ENCODE measurements at regions not wholly inside any gene's neighbourhood (a gene's known extent, or its start where the extent isn't known, plus 50 kb on each side); places are given as distances from the start of the nearest gene placed in this dataset.

- TF ChIP-seq, protein P1, sequence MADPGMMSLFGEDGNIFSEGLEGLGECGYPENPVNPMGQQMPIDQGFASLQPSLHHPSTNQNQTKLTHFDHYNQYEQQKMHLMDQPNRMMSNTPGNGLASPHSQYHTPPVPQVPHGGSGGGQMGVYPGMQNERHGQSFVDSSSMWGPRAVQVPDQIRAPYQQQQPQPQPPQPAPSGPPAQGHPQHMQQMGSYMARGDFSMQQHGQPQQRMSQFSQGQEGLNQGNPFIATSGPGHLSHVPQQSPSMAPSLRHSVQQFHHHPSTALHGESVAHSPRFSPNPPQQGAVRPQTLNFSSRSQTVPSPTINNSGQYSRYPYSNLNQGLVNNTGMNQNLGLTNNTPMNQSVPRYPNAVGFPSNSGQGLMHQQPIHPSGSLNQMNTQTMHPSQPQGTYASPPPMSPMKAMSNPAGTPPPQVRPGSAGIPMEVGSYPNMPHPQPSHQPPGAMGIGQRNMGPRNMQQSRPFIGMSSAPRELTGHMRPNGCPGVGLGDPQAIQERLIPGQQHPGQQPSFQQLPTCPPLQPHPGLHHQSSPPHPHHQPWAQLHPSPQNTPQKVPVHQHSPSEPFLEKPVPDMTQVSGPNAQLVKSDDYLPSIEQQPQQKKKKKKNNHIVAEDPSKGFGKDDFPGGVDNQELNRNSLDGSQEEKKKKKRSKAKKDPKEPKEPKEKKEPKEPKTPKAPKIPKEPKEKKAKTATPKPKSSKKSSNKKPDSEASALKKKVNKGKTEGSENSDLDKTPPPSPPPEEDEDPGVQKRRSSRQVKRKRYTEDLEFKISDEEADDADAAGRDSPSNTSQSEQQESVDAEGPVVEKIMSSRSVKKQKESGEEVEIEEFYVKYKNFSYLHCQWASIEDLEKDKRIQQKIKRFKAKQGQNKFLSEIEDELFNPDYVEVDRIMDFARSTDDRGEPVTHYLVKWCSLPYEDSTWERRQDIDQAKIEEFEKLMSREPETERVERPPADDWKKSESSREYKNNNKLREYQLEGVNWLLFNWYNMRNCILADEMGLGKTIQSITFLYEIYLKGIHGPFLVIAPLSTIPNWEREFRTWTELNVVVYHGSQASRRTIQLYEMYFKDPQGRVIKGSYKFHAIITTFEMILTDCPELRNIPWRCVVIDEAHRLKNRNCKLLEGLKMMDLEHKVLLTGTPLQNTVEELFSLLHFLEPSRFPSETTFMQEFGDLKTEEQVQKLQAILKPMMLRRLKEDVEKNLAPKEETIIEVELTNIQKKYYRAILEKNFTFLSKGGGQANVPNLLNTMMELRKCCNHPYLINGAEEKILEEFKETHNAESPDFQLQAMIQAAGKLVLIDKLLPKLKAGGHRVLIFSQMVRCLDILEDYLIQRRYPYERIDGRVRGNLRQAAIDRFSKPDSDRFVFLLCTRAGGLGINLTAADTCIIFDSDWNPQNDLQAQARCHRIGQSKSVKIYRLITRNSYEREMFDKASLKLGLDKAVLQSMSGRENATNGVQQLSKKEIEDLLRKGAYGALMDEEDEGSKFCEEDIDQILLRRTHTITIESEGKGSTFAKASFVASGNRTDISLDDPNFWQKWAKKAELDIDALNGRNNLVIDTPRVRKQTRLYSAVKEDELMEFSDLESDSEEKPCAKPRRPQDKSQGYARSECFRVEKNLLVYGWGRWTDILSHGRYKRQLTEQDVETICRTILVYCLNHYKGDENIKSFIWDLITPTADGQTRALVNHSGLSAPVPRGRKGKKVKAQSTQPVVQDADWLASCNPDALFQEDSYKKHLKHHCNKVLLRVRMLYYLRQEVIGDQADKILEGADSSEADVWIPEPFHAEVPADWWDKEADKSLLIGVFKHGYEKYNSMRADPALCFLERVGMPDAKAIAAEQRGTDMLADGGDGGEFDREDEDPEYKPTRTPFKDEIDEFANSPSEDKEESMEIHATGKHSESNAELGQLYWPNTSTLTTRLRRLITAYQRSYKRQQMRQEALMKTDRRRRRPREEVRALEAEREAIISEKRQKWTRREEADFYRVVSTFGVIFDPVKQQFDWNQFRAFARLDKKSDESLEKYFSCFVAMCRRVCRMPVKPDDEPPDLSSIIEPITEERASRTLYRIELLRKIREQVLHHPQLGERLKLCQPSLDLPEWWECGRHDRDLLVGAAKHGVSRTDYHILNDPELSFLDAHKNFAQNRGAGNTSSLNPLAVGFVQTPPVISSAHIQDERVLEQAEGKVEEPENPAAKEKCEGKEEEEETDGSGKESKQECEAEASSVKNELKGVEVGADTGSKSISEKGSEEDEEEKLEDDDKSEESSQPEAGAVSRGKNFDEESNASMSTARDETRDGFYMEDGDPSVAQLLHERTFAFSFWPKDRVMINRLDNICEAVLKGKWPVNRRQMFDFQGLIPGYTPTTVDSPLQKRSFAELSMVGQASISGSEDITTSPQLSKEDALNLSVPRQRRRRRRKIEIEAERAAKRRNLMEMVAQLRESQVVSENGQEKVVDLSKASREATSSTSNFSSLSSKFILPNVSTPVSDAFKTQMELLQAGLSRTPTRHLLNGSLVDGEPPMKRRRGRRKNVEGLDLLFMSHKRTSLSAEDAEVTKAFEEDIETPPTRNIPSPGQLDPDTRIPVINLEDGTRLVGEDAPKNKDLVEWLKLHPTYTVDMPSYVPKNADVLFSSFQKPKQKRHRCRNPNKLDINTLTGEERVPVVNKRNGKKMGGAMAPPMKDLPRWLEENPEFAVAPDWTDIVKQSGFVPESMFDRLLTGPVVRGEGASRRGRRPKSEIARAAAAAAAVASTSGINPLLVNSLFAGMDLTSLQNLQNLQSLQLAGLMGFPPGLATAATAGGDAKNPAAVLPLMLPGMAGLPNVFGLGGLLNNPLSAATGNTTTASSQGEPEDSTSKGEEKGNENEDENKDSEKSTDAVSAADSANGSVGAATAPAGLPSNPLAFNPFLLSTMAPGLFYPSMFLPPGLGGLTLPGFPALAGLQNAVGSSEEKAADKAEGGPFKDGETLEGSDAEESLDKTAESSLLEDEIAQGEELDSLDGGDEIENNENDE (IDR thresholded peaks at IDR 0.05; ENCODE audit: insufficient replicate concordance, low read length), result no peak
- TF ChIP-seq ASH2L (IDR thresholded peaks at IDR 0.05; ENCODE audit: low read length), result no peak
- TF ChIP-seq CTCF (IDR thresholded peaks at IDR 0.05; ENCODE audit: control extremely low read depth in 1 of 3, insufficient read depth in 1 of 3, low read depth in 1 of 3, low read length in 3 of 3), result no peak
- TF ChIP-seq POU5F1 (IDR thresholded peaks at IDR 0.05; ENCODE audit: low read depth, low read length), result no peak
- no peak for TF ChIP-seq SAP30 (IDR thresholded peaks at IDR 0.05; ENCODE audit: insufficient read depth, insufficient replicate concordance, low read length)
- TF ChIP-seq KDM5A (IDR thresholded peaks at IDR 0.05; ENCODE audit: low read length), result no peak
Observed at GRCh38 chr17:77905266-77905665, 53.2 kb upstream of the TNRC6C start (continued).
